Body of pancreas (tissue), 4 donors: ENCODE measurements at regions not wholly inside any gene's neighbourhood (a gene's known extent, or its start where the extent isn't known, plus 50 kb on each side); places are given as distances from the start of the nearest gene placed in this dataset.

Experiments
- CTCF ChIP-seq, 7 experiments: fragments of 450-650 bp in 4 of 7; fragments of 200-600 bp in 3 of 7; sonication (generic) in 3 of 7; IDR thresholded peaks; one replicate each; pipeline ENCODE4 v1.5.1; 2016 to 2019; ENCODE audit warnings: antibody characterized with exemption in 7 of 7
- POLR2A ChIP-seq, 3 donors: fragments of 450-650 bp; IDR thresholded peaks; one replicate each; pipeline ENCODE4 v1.6.1; 2016; ENCODE audit warnings: antibody characterized with exemption in 3 of 3, mild to moderate bottlenecking in 2 of 3

GRCh38 chr3:99021466-99021865, 120.0 kb upstream of the DCBLD2 start:
- TF ChIP-seq CTCF (IDR thresholded peaks at IDR 0.05) (no peak), POLR2A (IDR thresholded peaks at IDR 0.05) (no peak)
